Nephron (organoid): ENCODE measurements at regions not wholly inside any gene's neighbourhood (a gene's known extent, or its start where the extent isn't known, plus 50 kb on each side); places are given as distances from the start of the nearest gene placed in this dataset.

Experiments used
- H3K27ac Mint-ChIP-seq, 3 experiments: 2 replicates each; pipeline ENCODE4 v1.8.0; 2020; ENCODE audit warnings: mixed read lengths in 3 of 3, mild to moderate bottlenecking in 2 of 3, moderate library complexity in 1 of 3
- H3K27me3 Mint-ChIP-seq: 2 replicates; pipeline ENCODE4 v1.8.0; 2021; ENCODE audit warnings: low read depth, mild to moderate bottlenecking, moderate library complexity, mixed read lengths
- H3K36me3 Mint-ChIP-seq: 2 replicates; pipeline ENCODE4 v1.8.0; 2020; ENCODE audit warnings: low read depth, mixed read lengths
- H3K4me1 Mint-ChIP-seq: 2 replicates; pipeline ENCODE4 v1.8.0; 2020; ENCODE audit warnings: mixed read lengths
- H3K4me3 Mint-ChIP-seq, 3 experiments: 2 replicates each; pipeline ENCODE4 v1.8.0; 2020; ENCODE audit warnings: mild to moderate bottlenecking in 3 of 3, mixed read lengths in 3 of 3, moderate library complexity in 2 of 3
- H3K9me3 Mint-ChIP-seq: 2 replicates; pipeline ENCODE4 v1.8.0; 2020; ENCODE audit warnings: mixed read lengths
- TF ChIP-seq, protein P1 (sequence below), 3 experiments: fragments of 200-600 bp; sonication (generic); IDR thresholded peaks; one replicate each; pipeline ENCODE4 v1.5.0; 2021; ENCODE audit warnings: antibody characterized with exemption in 3 of 3; ENCODE audit not compliant: unreplicated experiment in 3 of 3

- TF ChIP-seq, protein P1, sequence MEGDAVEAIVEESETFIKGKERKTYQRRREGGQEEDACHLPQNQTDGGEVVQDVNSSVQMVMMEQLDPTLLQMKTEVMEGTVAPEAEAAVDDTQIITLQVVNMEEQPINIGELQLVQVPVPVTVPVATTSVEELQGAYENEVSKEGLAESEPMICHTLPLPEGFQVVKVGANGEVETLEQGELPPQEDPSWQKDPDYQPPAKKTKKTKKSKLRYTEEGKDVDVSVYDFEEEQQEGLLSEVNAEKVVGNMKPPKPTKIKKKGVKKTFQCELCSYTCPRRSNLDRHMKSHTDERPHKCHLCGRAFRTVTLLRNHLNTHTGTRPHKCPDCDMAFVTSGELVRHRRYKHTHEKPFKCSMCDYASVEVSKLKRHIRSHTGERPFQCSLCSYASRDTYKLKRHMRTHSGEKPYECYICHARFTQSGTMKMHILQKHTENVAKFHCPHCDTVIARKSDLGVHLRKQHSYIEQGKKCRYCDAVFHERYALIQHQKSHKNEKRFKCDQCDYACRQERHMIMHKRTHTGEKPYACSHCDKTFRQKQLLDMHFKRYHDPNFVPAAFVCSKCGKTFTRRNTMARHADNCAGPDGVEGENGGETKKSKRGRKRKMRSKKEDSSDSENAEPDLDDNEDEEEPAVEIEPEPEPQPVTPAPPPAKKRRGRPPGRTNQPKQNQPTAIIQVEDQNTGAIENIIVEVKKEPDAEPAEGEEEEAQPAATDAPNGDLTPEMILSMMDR (IDR thresholded peaks at IDR 0.05; ENCODE audit: unreplicated experiment in 3 of 3): no peak
- H3K27me3 Mint-ChIP-seq: no peaks in the 10 kb centered on the region
- no peaks in the 10 kb centered on the region for H3K36me3 Mint-ChIP-seq
- no peaks in the 10 kb centered on the region for H3K4me1 Mint-ChIP-seq
- H3K27ac Mint-ChIP-seq: no peak overlapping the region
- H3K9me3 Mint-ChIP-seq: no peaks in the 10 kb centered on the region
- no peak overlapping the region for H3K4me3 Mint-ChIP-seq
Observed at GRCh38 chr13:81609335-81609734, 1268.4 kb upstream of the SPRY2 start.

- H3K36me3 Mint-ChIP-seq: no peaks in the 10 kb centered on the region
- H3K27ac Mint-ChIP-seq: no peak overlapping the region
- TF ChIP-seq, protein P1 (IDR thresholded peaks at IDR 0.05; ENCODE audit: unreplicated experiment in 3 of 3): no peak
- no peaks in the 10 kb centered on the region for H3K9me3 Mint-ChIP-seq
- peaks cover 13% of the 10 kb centered on the region for H3K4me1 Mint-ChIP-seq
- H3K27me3 Mint-ChIP-seq: no peaks in the 10 kb centered on the region
- no peak overlapping the region for H3K4me3 Mint-ChIP-seq
Observed at GRCh38 chr13:81606074-81606473, 1265.1 kb upstream of the SPRY2 start.

DNA sequence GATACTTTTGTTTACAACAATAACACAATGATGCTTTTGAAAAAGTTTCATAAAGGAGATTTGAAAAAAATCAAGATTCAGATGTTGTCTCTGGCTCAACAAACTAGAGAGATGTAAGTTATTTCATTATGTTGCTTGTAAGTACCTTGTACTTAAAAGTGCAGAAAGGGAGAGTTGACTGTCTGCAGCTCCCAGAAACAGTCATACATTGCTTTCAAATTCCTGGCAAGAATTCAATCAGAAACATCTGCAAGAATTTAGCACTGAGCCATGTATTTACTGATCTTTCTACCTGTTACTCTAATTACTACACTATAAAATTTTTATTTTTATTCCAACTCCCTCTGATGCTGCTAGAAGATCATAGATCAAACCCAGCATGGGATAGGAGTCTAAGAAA is 1261.3 kb upstream of the SPRY2 start:
- Mint-ChIP-seq H3K4me1 (peaks cover 13% of the 10 kb centered on the region), H3K27me3 (no peaks in the 10 kb centered on the region)
- TF ChIP-seq, protein P1 (IDR thresholded peaks at IDR 0.05; ENCODE audit: unreplicated experiment in 3 of 3): no peak

GRCh38 chr13:81597101-81597500 is 1256.2 kb upstream of the SPRY2 start:
- Mint-ChIP-seq H3K4me3 (no peak overlapping the region), H3K27me3 (no peaks in the 10 kb centered on the region), H3K27ac (peak overlapping the region in 2 of 3 experiments; percentile 61 to 91)

More for the DNA sequence above, 1261.3 kb upstream of the SPRY2 start:
- no peaks in the 10 kb centered on the region for H3K36me3 Mint-ChIP-seq
- H3K4me3 Mint-ChIP-seq: no peak overlapping the region
- peak overlapping the region; percentile 60 to 84 (median 68) for H3K27ac Mint-ChIP-seq
- H3K9me3 Mint-ChIP-seq: no peaks in the 10 kb centered on the region

GRCh38 chr13:81596224-81596753 is 1255.4 kb upstream of the SPRY2 start:
- Mint-ChIP-seq H3K9me3 (no peaks in the 10 kb centered on the region), H3K4me1 (peaks cover 22% of the 10 kb centered on the region), H3K27me3 (no peaks in the 10 kb centered on the region), H3K27ac (peak overlapping the region; percentile 7 to 91 (median 84)), H3K4me3 (no peak overlapping the region), H3K36me3 (no peaks in the 10 kb centered on the region)
- TF ChIP-seq, protein P1 (IDR thresholded peaks at IDR 0.05; ENCODE audit: unreplicated experiment in 3 of 3): no peak

More at GRCh38 chr13:81597101-81597500, 1256.2 kb upstream of the SPRY2 start:
- H3K9me3 Mint-ChIP-seq: no peaks in the 10 kb centered on the region
- peaks cover 22% of the 10 kb centered on the region for H3K4me1 Mint-ChIP-seq
- TF ChIP-seq, protein P1 (IDR thresholded peaks at IDR 0.05; ENCODE audit: unreplicated experiment in 3 of 3): no peak
- H3K36me3 Mint-ChIP-seq: no peaks in the 10 kb centered on the region

GRCh38 chr13:81591528-81592220 is 1250.7 kb upstream of the SPRY2 start:
- no peaks in the 10 kb centered on the region for H3K9me3 Mint-ChIP-seq
- H3K36me3 Mint-ChIP-seq: no peaks in the 10 kb centered on the region
- no peak overlapping the region for H3K4me3 Mint-ChIP-seq
- peaks cover 20% of the 10 kb centered on the region for H3K4me1 Mint-ChIP-seq
- TF ChIP-seq, protein P1 (IDR thresholded peaks at IDR 0.05; ENCODE audit: unreplicated experiment in 3 of 3): no peak
- peak overlapping the region in 1 of 3 experiments; percentile 47 for H3K27ac Mint-ChIP-seq
- H3K27me3 Mint-ChIP-seq: no peaks in the 10 kb centered on the region
